ENCODE measurements at regions not wholly inside any gene's neighbourhood (a gene's known extent, or its start where the extent isn't known, plus 50 kb on each side); places are given as distances from the start of the nearest gene placed in this dataset.

GRCh38 chr6:40298207-40298606 lies 289.0 kb downstream of the LRFN2 start:
- H3K4me3 Mint-ChIP-seq: no peak overlapping the region
- no peak for DNase-seq (ENCODE audit: low spot score in 2 of 2, unreplicated experiment in 2 of 2)
- H3K4me1 Mint-ChIP-seq: no peaks in the 10 kb centered on the region
- peaks cover 15% of the 10 kb centered on the region for H3K9me3 Mint-ChIP-seq
- H3K27ac Mint-ChIP-seq: no peak overlapping the region
- no peak for TF ChIP-seq CTCF (IDR thresholded peaks at IDR 0.05; ENCODE audit: unreplicated experiment)
- peaks cover 50% of the 10 kb centered on the region for H3K27me3 Mint-ChIP-seq (ENCODE audit: low read depth)
- H3K36me3 Mint-ChIP-seq: no peaks in the 10 kb centered on the region

- H3K36me3 Mint-ChIP-seq: no peaks in the 10 kb centered on the region
- H3K27me3 Mint-ChIP-seq (ENCODE audit: low read depth): peaks cover 67% of the 10 kb centered on the region
- no peaks in the 10 kb centered on the region for H3K4me1 Mint-ChIP-seq
- H3K4me3 Mint-ChIP-seq: no peak overlapping the region
- no peak overlapping the region for H3K27ac Mint-ChIP-seq
- peaks cover 15% of the 10 kb centered on the region for H3K9me3 Mint-ChIP-seq
- TF ChIP-seq CTCF (IDR thresholded peaks at IDR 0.05; ENCODE audit: unreplicated experiment): no peak
- no peak for DNase-seq (ENCODE audit: low spot score in 2 of 2, unreplicated experiment in 2 of 2)
These were observed 291.8 kb downstream of the LRFN2 start for GRCh38 chr6:40295251-40295950.

- Mint-ChIP-seq H3K36me3 (no peaks in the 10 kb centered on the region), H3K4me3 (no peak overlapping the region), H3K27ac (no peak overlapping the region), H3K4me1 (no peaks in the 10 kb centered on the region), H3K27me3 (ENCODE audit: low read depth) (peaks cover 63% of the 10 kb centered on the region), H3K9me3 (peaks cover 15% of the 10 kb centered on the region)
- no peak for DNase-seq (ENCODE audit: low spot score in 2 of 2, unreplicated experiment in 2 of 2)
- no peak for TF ChIP-seq CTCF (IDR thresholded peaks at IDR 0.05; ENCODE audit: unreplicated experiment)
These were observed 293.5 kb downstream of the LRFN2 start for GRCh38 chr6:40293460-40294185.

- Mint-ChIP-seq H3K9me3 (peaks cover 15% of the 10 kb centered on the region), H3K27me3 (ENCODE audit: low read depth) (peaks cover 69% of the 10 kb centered on the region), H3K36me3 (no peaks in the 10 kb centered on the region), H3K4me1 (no peaks in the 10 kb centered on the region), H3K4me3 (no peak overlapping the region), H3K27ac (no peak overlapping the region)
- no peak for DNase-seq (ENCODE audit: low spot score in 2 of 2, unreplicated experiment in 2 of 2)
- TF ChIP-seq CTCF (IDR thresholded peaks at IDR 0.05; ENCODE audit: unreplicated experiment): no peak
These were observed 294.1 kb downstream of the LRFN2 start for GRCh38 chr6:40293060-40293459.

- peaks cover 12% of the 10 kb centered on the region for H3K9me3 Mint-ChIP-seq
- no peak for DNase-seq (ENCODE audit: low spot score in 2 of 2, unreplicated experiment in 2 of 2)
- no peak for TF ChIP-seq CTCF (IDR thresholded peaks at IDR 0.05; ENCODE audit: unreplicated experiment)
- no peaks in the 10 kb centered on the region for H3K36me3 Mint-ChIP-seq
- H3K4me3 Mint-ChIP-seq: no peak overlapping the region
- H3K27ac Mint-ChIP-seq: no peak overlapping the region
- H3K4me1 Mint-ChIP-seq: no peaks in the 10 kb centered on the region
- H3K27me3 Mint-ChIP-seq (ENCODE audit: low read depth): peaks cover 85% of the 10 kb centered on the region
These were observed 296.3 kb downstream of the LRFN2 start for GRCh38 chr6:40290816-40291215.
